Activated T-cell treated with anti-CD3 and anti-CD28 coated beads for 1 hour (primary cell): ENCODE measurements at regions not wholly inside any gene's neighbourhood (a gene's known extent, or its start where the extent isn't known, plus 50 kb on each side); places are given as distances from the start of the nearest gene placed in this dataset.

Experiments
- DNase-seq: peaks from one replicate; pipeline ENCODE4 v3.0.0-alpha.2; 2020; ENCODE audit warnings: low read depth

DNA sequence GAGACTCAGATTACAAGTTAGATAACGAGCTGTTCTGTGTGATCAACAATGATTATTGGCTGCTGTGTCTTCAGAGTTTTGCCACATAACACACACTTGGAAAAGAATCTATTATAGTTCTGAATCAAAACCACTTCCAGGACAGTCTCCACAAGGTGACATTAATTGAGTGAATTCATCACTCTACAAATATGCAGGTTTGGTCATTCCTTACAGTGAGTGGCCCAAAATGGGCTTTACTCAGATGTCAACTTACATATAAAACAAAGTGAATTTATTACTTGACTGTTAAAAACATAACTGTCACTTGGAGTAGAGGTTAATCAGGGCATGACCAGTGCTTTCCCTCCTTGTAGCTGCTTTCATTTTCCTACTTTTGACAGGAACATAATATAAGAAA lies 984.3 kb downstream of the REEP3 start:
- no peak for DNase-seq

DNA sequence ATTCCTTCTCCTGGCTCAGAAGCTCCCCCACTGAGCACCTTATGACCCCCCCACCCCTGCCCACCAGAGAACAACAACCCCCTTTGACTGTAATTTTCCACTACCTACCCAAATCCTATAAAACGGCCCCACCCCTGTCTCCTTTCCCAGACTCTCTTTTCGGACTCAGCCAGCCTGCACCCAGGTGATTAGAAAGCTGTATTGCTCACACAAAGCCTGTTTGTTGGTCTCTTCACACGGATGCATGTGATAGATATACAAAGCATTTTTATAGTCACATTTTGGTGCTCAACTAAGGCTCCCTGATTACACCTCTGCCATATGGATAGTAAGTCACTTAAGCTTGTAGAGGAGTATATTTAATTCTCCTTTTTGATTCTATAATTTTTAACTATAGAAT lies 985.8 kb downstream of the REEP3 start:
- no peak for DNase-seq

DNA sequence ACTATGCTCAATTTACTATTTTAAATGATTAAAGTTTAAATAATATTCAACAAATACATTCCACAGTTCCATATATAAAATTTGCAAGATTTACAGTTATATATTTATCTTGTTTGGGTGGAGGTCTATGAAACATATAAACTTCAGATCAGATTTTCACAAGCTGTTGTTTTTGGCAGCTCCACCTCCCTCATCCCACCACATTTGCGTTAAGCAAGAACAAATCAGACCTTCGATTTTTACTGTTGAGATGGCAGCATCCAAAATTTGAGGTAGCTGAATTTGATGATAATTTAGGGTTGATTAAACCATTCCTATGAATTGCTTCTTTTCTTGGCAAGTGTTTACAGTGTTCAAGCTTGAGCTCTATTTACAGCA lies 986.4 kb downstream of the REEP3 start:
- no peak for DNase-seq

GRCh38 chr10:64508029-64508661 lies 986.9 kb downstream of the REEP3 start:
- no peak for DNase-seq

DNA sequence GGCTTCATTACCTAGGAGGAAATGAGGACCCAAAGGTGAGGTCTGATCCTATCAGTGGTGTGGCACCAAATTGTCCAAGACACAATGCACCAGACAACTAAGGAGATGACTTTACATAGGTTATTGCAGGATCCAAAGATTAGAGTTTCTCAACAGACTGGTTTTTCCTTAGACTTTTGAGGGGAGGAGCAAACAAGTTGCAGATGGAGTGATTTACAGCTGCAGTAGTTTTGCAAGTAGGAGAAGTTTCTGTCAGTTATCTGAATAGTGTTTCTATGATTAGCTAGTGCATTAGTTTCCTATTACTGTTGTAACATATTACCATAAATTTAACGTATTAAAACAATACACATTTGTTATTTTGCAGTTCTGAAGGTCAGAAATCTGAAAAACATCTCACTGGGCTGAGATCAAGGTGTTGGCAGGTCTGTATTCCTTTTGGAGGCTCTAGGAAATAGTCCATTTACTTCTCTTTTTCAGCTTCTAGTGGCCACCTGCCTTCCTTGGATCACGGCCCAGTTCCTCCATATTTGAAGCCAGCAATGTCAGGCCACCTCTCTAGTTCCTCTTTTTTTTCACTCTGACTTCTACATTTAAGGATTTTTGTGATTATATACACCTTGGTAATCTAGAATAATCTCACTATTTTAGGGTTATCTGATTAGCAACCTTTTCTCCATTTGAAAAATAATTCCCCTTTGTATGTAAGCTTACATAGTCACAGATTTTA lies 994.9 kb downstream of the REEP3 start:
- DNase-seq, result no peak

DNA sequence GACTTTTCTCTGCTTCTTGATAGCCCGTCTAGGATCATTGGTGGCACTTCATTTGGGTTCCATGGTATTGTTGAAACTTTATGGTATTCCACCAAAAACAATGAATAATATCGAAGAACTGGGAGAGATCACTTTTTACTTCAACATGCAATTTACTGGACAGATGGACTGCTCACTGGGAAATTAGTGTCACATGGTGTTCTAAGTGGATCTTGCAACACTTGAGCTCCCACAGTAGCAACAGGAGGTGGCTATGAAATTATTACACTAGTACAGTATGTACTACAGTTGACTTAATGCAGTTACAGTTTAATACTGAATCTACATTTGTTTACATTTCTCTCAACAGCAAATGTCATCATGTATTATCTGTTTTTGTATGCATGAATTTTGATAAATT lies 997.3 kb downstream of the REEP3 start:
- DNase-seq, result no peak

- DNase-seq, result no peak
Measured at GRCh38 chr10:64519427-64519826, 998.2 kb downstream of the REEP3 start.

- no peak for DNase-seq
Measured at GRCh38 chr10:64519831-64520230, 998.6 kb downstream of the REEP3 start.

- DNase-seq, result no peak
Measured at GRCh38 chr10:64523065-64523759, 1002.0 kb downstream of the REEP3 start.

GRCh38 chr10:64528294-64529002 lies 1007.2 kb downstream of the REEP3 start:
- DNase-seq, result no peak

DNA sequence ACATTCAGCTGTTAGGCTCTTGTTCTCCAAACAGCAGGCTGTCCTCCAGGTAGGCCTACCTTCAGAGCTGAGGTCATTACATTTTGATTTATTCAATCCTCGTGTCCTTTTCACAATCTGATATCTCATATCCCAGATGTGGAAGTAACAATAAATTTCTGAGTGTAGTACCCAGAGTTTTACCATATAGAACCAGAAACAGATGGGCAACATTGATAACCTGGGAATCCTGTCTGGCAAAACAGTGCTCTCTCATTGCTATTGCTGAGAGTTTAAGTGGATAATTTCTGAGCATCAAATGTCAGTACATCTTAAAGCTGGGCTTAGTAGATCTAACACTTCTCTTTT lies 1007.8 kb downstream of the REEP3 start:
- no peak for DNase-seq

- no peak for DNase-seq
Measured at GRCh38 chr10:64534616-64535015, 1013.4 kb downstream of the REEP3 start.

DNA sequence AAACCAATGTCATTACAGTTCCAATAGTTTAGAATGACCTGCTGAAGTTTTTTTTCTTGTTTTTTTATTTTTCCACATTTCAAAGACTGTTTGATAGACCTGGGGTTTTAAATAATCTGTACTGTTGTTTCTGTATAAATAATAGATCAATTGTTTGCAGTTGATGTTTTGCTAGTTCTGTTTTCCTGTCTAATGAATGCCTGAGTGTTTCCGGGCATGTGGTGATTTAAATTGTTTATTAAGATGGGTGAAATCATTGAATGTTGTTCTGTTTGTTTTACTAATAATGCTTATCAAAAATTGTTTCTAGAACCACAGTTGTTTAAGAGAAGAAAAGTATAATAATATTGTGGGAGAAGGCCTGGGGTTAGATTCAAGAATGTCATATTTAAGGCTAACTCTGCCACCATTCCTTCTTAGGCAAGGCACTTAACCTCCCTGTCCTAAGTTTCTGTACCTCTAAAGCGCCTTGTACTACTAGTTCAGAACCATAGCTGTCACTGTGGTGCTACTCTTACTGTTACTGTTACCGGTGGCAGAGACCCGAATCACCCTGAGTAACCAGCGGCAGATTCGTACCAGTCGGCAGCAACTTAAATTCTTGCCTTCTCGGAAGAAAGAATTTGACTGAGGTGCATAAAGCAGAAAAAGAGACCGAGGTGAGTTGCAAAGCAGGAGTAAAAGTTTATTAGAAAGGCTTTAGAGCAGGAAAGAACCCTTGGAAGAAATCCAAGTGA lies 1014.1 kb downstream of the REEP3 start:
- DNase-seq, result no peak

- DNase-seq, result no peak
Measured at GRCh38 chr10:64537112-64537511, 1015.9 kb downstream of the REEP3 start.

DNA sequence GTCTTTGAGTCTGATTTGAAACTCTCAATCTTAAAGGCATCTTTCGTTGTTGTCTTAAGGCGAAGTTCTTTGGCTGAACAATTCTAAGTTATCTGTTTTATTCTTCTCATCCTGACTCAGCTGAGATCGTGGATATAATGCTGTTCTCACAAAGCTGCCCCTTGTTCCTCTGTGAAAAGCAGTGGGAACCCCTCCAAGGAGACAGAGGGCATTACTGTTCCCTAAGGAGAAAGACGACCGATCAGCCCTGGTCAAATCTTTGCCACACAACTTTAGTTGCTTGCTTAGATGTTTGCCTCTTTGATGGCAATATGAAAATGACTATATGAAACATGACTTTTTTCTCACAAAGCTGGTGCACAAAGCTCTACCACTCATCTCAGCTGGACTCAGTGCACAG lies 1016.7 kb downstream of the REEP3 start:
- no peak for DNase-seq

GRCh38 chr10:64546073-64546472 lies 1024.9 kb downstream of the REEP3 start:
- DNase-seq, result no peak

GRCh38 chr10:64547168-64547567 lies 1026.0 kb downstream of the REEP3 start:
- DNase-seq, result no peak

DNA sequence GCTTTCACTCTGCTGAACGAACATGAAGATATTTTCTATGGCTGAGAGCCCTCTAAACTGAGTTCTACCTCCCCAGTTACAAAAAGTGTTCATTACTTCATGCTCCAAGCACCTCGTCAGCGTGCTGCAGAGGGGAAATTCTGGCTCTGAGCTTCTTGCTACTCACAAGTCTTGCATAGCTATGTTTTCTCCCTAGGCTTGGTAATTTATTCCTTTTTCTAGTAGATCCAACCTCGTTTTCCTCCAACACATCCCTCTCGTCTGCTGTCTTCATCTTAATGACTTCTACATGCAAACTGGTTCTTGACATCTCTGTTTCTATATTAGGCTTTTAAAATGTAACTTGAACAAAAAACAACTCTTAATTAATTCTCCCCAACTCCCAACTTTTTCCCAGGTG lies 1034.5 kb downstream of the REEP3 start:
- DNase-seq, result no peak

- DNase-seq, result no peak
Measured at GRCh38 chr10:64558094-64558835, 1037.1 kb downstream of the REEP3 start.

- no peak for DNase-seq
Measured at GRCh38 chr10:64571056-64571455, 1049.9 kb downstream of the REEP3 start.

DNA sequence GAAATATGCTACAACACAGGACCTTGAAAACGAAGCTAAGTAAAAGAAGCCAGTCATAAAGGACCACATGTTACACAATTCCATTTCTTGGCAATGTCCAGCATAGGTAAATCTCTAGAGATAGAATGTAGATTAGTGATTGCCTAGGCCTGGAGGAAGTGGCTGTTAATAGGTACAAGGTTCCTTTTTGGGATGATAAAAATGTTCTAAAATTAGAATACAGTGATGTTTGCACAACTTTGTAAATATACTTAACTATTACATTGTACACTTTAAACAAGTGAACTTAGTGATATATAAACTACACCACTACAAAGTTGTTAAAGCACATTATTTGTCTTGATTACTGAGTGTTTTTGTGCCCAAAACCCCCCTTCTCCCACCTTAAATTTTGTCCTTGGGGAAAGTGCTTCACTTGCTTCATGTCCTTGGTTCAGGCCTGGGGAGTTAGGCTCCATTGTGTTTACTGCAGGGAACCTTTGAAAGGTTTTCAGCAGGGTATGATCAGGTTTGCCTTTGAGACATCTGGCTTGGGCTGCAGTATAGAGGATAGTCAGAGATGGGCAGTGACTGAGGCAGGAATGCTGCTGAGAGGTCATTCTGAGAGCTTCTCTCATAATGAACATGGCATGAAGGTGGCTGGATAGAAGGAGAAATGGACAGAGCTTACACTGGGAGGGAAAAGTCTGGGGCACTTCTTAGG lies 1052.6 kb downstream of the REEP3 start:
- no peak for DNase-seq
